HT1080 (cell line): ENCODE measurements at regions not wholly inside any gene's neighbourhood (a gene's known extent, or its start where the extent isn't known, plus 50 kb on each side); places are given as distances from the start of the nearest gene placed in this dataset.

Experiments used
- DNase-seq: peaks from one replicate; pipeline ENCODE4 v3.0.0-alpha.2; 2015; ENCODE audit warnings: low read depth

- no peak for DNase-seq
Measured at GRCh38 chr19:5218255-5218855, 122.3 kb downstream of the PTPRS start.

GRCh38 chr19:5217171-5217570 lies 123.4 kb downstream of the PTPRS start:
- DNase-seq: no peak

- DNase-seq: no peak
Measured at GRCh38 chr19:5216141-5216847, 124.3 kb downstream of the PTPRS start.

- DNase-seq: no peak
Measured at GRCh38 chr19:5215431-5215830, 125.2 kb downstream of the PTPRS start.

- DNase-seq: no peak
Measured at GRCh38 chr19:5214902-5215301, 125.7 kb downstream of the PTPRS start.

GRCh38 chr19:5214371-5214770 lies 126.2 kb downstream of the PTPRS start:
- DNase-seq: no peak

- no peak for DNase-seq
Measured at GRCh38 chr19:5213667-5214066, 126.9 kb downstream of the PTPRS start.

- DNase-seq: no peak
Measured at GRCh38 chr19:5212101-5212500, 128.5 kb downstream of the PTPRS start.

- DNase-seq: no peak
Measured at GRCh38 chr19:5211217-5211822, 129.3 kb downstream of the PTPRS start.

- no peak for DNase-seq
Measured at GRCh38 chr19:5210556-5210955, 130.1 kb downstream of the PTPRS start.

- DNase-seq: no peak
Measured at GRCh38 chr19:5207806-5208205, 132.8 kb downstream of the PTPRS start.

GRCh38 chr19:5206751-5207075 lies 133.9 kb downstream of the PTPRS start:
- no peak for DNase-seq

- DNase-seq: no peak
Measured at GRCh38 chr19:5205937-5206750, 134.5 kb downstream of the PTPRS start.

GRCh38 chr19:5205381-5205780 lies 135.2 kb downstream of the PTPRS start:
- DNase-seq: no peak

GRCh38 chr19:5204212-5204611 lies 136.4 kb downstream of the PTPRS start:
- DNase-seq: no peak
